ENCODE measurements at regions not wholly inside any gene's neighbourhood (a gene's known extent, or its start where the extent isn't known, plus 50 kb on each side); places are given as distances from the start of the nearest gene placed in this dataset.

DNA sequence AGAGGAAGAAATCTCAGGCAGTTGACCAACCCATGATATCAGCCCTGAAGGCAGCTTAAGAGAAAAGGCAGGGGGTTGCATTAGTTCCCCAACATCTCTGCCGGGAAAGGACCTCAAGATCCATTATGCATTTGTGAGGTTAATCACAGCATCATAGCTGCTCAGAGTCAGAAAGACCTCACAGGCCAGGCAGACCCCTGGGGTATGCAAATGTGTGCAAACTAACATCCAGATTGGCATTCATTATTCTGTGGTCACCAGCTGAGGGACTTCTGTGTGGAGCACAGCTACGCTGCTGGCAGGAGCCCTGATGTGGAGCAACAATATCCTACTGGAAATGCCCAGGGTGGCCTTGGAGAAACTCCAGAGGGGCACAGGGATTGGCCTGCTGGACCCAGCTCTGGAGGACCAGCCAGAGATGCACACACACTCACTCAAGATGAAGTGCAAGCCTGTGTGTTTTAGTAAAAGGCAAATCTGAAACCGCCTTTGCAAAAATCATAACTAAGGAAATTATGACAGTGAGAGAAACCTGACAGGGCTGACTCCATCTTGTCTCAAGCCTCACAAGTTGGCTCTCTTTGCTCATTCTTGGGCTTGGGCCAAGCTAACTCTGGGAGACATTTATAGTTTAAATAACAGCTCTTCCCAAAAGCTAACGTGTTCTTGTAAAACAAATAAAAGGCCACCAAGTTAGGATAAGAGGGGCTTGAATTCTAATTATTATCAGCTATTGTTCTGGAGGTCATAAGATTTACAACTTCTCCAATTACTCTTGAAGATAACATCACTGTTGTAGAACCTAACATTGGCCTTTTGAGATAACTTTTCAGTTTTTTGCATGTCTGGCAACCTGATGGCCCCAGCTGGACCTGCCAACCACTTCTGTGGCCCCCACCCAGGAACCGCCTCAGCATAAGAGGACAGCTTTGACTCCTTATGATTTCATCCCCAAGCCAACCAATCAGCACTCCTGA lies 257.1 kb downstream of the UACA start:
- DNase-seq (ENCODE audit: low read depth, low spot score): peak; percentile 49

GRCh38 chr15:70505411-70505919 lies 257.9 kb downstream of the UACA start:
- peak; percentile 58 for DNase-seq (ENCODE audit: low read depth, low spot score)

- DNase-seq (ENCODE audit: low read depth, low spot score): no peak
Measured at GRCh38 chr15:70504988-70505387, 258.4 kb downstream of the UACA start.

GRCh38 chr15:70504299-70504951 lies 258.9 kb downstream of the UACA start:
- DNase-seq (ENCODE audit: low read depth, low spot score): peak; percentile 90

- no peak for DNase-seq (ENCODE audit: low read depth, low spot score)
Measured at GRCh38 chr15:70503798-70504298, 259.5 kb downstream of the UACA start.

- peak; percentile 19 for DNase-seq (ENCODE audit: low read depth, low spot score)
Measured at GRCh38 chr15:70503073-70503745, 260.1 kb downstream of the UACA start.

DNA sequence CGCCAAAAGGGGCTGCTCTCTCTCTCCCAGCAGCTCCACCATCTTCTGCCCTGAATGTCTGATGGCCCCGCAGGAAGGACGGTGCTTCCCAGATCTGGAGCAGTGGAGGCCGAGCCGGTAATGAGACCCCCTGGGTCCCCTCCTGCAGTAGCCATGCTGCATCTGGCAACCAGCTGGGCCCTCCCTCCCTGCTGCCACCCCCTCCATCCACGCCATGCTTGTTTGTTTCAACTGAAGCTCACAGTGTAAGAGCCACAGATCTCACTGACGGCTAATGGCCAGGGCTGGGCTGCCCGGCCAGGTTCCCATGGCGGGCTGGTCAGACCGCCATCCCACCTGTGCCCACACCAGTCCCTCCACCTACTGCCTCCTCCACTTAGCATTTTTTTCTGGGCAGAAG lies 260.8 kb downstream of the UACA start:
- DNase-seq (ENCODE audit: low read depth, low spot score): no peak

- DNase-seq (ENCODE audit: low read depth, low spot score): no peak
Measured at GRCh38 chr15:70501849-70502248, 261.5 kb downstream of the UACA start.

GRCh38 chr15:70501121-70501727 lies 262.1 kb downstream of the UACA start:
- DNase-seq (ENCODE audit: low read depth, low spot score): no peak

DNA sequence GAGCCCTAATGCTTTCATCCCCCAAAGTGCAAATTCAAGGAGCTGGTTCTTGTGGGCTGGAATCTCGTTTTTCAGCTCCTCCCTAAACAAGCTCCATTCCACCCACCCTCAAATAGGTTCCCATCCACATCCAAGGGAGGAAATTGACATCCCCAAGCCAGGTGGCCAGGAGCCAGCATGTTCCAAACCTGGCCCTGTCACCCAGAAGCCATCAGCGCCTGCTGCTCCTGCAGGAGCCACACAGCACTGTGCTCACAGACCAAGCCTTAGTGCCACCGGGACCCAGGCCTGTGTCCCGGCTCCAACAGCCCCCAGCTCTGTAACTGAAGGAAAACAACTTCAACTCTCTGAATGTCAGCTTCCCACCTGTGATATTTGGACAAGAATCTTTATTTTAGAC lies 263.6 kb downstream of the UACA start:
- peak; percentile 27 for DNase-seq (ENCODE audit: low read depth, low spot score)

GRCh38 chr15:70498096-70498626 lies 265.2 kb downstream of the UACA start:
- no peak for DNase-seq (ENCODE audit: low read depth, low spot score)

- no peak for DNase-seq (ENCODE audit: low read depth, low spot score)
Measured at GRCh38 chr15:70497661-70498060, 265.7 kb downstream of the UACA start.

- DNase-seq (ENCODE audit: low read depth, low spot score): no peak
Measured at GRCh38 chr15:70495991-70496599, 267.3 kb downstream of the UACA start.

DNA sequence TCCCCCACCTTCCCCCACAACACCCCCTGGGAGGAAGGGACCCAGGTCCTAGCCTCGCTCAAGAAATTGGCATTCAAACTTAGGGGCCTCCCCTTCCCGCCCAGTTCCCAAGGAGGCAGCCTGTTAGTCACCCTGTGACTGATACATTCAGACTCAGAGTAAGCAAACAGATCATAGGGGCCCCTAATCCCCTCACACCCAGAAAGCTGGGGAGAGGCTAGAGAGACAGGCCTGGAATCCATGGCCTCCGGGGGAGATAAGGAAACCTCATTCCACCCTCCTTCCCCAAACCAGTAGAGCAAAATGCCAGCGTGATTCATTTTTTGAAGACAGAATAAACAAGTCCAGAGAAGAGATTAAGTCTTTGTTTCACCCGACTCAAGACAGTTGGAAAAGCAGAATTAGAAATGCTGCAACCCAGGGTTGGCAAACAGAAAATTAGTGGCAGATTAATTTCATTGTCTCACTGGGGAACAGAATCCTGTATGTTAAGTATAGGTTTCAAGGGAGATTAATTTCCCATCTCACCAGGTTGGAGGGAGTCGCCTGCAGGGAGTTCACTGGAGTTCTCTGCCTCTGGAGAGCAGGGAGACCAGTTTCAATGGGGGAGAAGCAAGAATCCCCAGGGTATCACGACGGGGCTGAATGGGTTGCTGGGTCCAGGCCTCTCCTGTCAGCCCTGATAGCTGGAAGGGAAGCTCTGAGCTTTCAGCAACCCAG lies 268.3 kb downstream of the UACA start:
- DNase-seq (ENCODE audit: low read depth, low spot score): peak; percentile 84

DNA sequence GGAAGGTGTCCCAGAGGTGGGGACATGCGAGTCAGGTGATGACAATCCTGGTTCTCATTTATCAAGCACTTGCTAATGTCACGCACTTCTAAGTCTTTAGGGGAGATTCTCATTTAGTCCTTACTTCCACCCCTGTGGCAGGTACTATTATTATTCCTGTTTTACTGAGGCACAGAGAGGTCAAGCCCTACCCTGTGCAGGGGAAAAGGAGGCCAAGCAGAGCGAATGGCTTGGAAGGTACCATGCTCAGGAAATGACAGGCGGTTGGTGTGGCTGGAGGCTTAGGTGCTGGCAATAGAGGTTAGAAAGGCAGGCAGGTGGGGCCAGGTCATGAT lies 268.9 kb downstream of the UACA start:
- DNase-seq (ENCODE audit: low read depth, low spot score): no peak

DNA sequence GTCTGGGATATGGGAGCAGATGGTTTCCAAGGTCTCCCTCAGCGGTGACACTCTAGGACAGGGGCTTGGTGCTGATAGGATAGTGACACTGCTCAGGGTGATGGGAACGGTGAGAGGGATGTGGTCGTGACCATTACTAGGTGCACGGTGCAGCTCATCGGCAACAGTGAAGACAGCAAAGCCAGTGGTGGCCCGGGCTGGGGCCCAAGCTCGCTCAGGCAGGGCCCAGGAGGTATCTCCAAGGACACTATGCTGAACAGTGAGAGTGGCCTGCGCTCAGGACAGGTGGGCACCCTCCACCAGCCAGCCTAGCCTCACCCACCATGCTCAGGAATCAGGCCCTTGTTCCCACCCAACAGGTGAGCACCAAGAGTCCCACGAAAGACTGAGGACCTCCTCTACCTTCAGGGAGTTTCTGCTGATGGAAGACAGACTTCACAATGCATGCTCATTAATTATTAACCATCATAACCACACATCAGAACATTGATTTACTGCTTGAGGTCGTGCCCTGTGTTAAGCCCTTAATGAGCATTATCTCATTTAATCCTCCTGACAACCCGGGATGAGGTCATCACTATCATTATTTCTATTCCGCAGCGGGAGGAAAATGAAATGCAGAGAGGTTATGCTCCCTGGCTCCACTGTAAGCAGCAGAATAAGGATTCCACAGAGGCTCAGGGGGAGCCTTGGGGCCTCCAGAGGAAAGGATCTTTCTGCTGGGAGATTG lies 269.4 kb downstream of the UACA start:
- DNase-seq (ENCODE audit: low read depth, low spot score): no peak

- no peak for DNase-seq (ENCODE audit: low read depth, low spot score)
Measured at GRCh38 chr15:70493376-70493775, 270.0 kb downstream of the UACA start.

- peak; percentile 55 for DNase-seq (ENCODE audit: low read depth, low spot score)
Measured at GRCh38 chr15:70492240-70493177, 270.8 kb downstream of the UACA start.
